SK-N-DZ (cell line): ENCODE measurements at regions not wholly inside any gene's neighbourhood (a gene's known extent, or its start where the extent isn't known, plus 50 kb on each side); places are given as distances from the start of the nearest gene placed in this dataset.

Source experiments
- DNase-seq: peaks from one replicate; pipeline ENCODE4 v3.0.0-alpha.2; 2015; ENCODE audit warnings: low spot score
- small RNA-seq, 2 experiments: library from RNA; depleted of rRNA; stranded (forward); fragments of <200 nt; gene quantifications; one replicate each; pipeline ENCODE3, GENCODE V24; 2014

DNA sequence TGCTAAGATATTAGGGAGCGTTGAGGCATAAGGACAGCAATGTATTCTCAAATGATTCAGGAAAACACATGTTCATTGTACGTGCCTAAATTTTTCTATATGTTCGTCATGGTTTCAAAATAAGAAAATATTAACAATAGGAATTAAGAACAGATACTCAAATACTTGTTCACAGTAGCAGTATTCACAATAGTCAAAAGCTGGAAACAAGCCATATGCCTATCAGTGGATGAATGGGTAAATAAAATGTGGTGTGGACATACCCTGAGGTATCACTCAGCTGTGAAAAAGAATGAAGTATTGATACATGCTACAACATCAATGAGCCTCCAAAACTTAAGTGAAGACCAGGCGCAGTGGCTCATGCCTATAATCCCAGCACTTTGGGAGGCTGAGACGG, 84.7 kb upstream of the PTER start:
- no peak for DNase-seq

DNA sequence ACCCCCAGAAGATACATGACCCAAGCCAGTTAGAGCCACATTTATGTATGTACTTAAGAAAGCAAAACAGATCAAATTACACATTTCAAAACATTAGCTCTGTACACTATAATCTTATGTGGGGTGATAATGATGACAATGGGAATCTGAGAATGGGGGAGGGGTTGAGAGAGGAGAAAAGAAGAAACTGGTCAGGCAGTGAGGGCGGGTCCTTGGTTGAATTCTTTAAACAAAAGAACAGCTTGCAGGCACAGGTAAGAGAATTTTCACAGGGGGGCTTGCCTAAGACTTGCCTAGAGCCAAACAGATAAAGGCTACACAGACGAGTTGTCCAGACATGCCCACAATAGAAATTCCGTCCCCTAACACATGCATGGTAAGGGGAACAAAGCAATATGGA, 76.8 kb upstream of the PTER start:
- no peak for DNase-seq

DNA sequence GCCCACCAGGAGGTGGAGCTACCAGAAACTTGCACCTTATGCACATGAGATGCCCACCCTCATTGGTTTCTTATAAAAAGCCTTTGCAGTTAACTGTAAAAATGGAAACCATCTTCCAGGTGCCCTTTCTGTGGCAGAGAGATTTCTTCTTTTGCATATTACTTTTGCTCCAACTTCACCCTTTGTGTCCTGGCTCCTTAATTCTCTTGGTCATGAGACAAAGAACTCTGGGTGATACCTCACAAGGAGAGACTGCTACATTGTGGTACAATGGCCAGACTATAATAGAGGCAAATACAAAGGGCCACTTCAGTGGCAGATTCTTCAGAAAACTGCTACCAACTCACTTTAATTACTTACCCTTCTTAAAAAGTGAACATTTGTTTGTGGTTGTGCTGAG, 76.4 kb upstream of the PTER start:
- DNase-seq, result no peak

DNA sequence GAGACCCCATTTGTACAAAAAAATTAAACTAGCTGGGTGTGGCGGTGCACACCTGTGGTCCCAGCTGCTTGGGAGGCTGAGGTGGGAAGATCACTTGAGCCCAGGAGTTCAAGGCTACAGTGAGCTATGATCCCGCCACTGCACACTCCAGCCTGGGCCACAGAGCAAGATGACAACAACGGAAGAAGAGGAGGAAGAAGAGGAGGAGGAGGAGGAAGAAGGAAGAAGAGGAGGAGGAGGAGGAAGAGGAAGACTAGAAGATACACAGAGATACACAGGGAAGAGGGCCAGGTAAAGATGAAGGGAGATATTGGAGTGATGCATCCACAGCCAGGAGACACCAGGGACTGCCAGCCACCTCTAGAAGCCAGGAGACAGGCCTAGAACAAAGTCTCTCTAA, 75.7 kb upstream of the PTER start:
- no peak for DNase-seq

DNA sequence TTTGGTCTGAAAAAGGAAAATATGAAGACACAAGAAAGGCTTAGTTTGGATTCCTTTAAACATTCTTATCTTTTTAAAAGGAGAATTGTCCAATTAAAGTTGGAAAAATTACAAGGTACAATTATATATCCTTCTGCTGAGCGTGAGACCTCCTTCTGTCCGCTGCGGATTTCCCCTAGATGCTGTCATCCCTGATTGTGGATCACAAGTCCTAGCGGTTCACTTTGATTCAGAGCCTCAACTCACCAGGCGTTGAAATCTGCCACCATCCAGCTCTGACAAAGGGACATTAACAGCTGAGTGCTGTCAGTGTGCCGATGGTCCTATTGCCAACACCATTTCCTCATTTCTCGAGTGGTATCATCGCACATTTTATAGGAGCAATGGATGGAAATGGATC, 73.1 kb upstream of the PTER start:
- no peak for DNase-seq

DNA sequence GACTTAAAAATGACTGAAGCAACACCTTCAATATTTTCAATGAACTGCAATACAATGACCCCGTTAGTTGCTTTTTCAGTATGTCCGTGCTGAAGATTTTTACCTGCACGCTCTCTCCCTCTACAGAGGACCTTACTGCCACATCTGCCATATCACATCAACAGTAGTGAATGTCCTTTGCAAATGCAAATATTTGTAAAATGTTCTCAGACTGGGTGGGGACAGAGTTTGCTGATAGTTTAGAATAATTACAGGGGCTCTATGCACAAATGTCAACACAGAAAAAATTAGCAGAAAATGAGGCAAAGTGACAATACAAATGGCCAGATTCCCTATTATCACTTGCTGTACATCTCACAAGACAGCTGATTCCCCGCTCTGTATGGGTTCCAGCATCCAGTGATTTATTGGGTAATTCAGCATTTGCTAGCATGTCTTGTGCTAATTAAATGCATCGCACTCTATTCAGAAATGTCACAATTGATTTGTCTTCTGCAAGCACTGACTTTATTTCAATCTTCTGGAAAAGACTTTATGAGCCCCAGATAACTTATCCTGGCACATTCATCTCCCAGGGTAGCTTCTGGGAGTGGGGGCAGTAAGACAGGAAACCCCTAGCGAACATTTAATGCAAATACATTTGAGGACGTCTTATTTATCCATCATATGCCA, 69.1 kb upstream of the PTER start:
- DNase-seq, result peak; percentile 75

DNA sequence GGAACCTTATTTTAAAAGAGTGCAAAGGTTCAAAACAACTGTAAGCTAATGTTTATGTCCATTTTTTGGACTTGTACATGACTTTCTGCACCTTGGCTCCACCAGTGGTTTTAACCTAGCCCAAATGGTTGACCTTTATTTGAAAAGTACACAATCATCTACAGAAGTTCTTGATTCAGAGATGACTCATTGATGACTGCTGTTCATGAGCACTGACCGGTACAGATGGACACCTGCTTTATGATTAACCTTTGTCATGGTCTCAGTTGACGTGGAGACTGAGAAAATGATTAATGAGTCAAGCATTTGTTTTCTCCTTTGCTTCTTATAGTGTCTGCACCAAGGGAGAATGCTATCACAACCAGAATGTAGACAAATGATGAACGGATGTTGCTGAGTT, 55.7 kb upstream of the PTER start:
- DNase-seq, result no peak

DNA sequence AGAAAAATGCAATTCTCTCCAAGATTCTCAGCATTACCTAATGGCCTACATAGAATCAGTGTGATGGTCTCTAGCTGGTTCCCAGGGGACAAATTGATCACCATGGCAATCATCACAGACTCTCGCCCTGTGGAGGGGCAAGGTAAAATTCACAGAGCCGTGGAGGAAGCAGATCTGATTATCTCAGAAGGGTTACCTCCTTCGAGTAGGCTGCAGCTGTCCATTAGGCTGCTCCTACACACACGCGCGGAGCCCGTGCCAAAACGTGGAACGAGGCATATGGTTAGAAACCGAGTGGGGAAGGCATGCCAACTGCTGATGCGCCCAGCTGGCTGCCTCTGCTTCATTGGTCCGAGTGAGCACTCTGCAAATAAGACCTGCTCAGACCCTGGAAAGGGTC, 52.8 kb upstream of the PTER start:
- peak; percentile 82 for DNase-seq

DNA sequence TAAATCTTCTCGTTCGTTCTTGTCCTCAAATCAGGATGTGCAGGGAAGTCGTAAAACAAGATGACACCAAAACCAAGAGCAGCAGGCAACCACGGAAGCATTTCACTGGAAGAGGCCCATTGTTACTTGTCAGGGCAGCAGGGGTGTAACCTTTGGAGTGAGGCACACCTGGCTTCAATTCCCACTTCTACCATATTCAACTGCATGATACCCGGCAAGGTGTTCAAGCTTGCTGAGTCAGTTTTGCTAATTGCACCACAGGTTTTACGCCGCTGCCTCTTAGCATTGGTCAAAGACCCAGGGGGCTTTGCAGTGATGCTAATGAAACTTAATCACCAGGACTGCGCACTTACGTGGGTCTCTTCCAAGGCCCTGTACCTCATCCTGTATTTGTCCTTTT, 50.0 kb upstream of the PTER start:
- DNase-seq, result no peak

Small RNA genes lying in the stretch of these regions (small RNA-seq; reads per million reads assigned to genes)
- 0 reads per million in 2 experiments for gene RF00322
- 0 reads per million in 2 experiments for gene RNU6-1075P
